EH (cell line): ENCODE measurements at regions not wholly inside any gene's neighbourhood (a gene's known extent, or its start where the extent isn't known, plus 50 kb on each side); places are given as distances from the start of the nearest gene placed in this dataset.

Source experiments
- DNase-seq: peaks from one replicate; pipeline ENCODE4 v3.0.0-alpha.2; 2015; ENCODE audit warnings: low read depth

GRCh38 chr15:35724626-35725025 is 178.7 kb upstream of the DPH6 start:
- peak; percentile 58 for DNase-seq

- DNase-seq = peak; percentile 71
These were observed 179.4 kb upstream of the DPH6 start for GRCh38 chr15:35725353-35725752.

GRCh38 chr15:35727627-35728026 is 181.7 kb upstream of the DPH6 start:
- no peak for DNase-seq

- no peak for DNase-seq
These were observed 182.4 kb upstream of the DPH6 start for GRCh38 chr15:35728219-35728940.

- no peak for DNase-seq
These were observed 190.2 kb upstream of the DPH6 start for GRCh38 chr15:35736150-35736549.

- peak; percentile 62 for DNase-seq
These were observed 191.5 kb upstream of the DPH6 start for GRCh38 chr15:35737441-35737840.

GRCh38 chr15:35738370-35738769 is 192.4 kb upstream of the DPH6 start:
- DNase-seq = peak; percentile 49

- DNase-seq = peak; percentile 76
These were observed 194.8 kb upstream of the DPH6 start for GRCh38 chr15:35740761-35741160.

- no peak for DNase-seq
These were observed 195.4 kb upstream of the DPH6 start for GRCh38 chr15:35741395-35741794.

- DNase-seq = no peak
These were observed 195.9 kb upstream of the DPH6 start for GRCh38 chr15:35741881-35742280.

GRCh38 chr15:35743321-35743720 is 197.4 kb upstream of the DPH6 start:
- no peak for DNase-seq

- peak; percentile 22 for DNase-seq
These were observed 200.2 kb upstream of the DPH6 start for GRCh38 chr15:35746121-35746520.

GRCh38 chr15:35748105-35748504 is 202.1 kb upstream of the DPH6 start:
- DNase-seq = no peak

GRCh38 chr15:35750051-35750450 is 204.1 kb upstream of the DPH6 start:
- DNase-seq = no peak

- peak; percentile 69 for DNase-seq
These were observed 205.6 kb upstream of the DPH6 start for GRCh38 chr15:35751413-35752133.

- DNase-seq = no peak
These were observed 206.1 kb upstream of the DPH6 start for GRCh38 chr15:35752134-35752466.

GRCh38 chr15:35753486-35753885 is 207.5 kb upstream of the DPH6 start:
- peak; percentile 36 for DNase-seq

- DNase-seq = peak; percentile 64
These were observed 209.4 kb upstream of the DPH6 start for GRCh38 chr15:35755237-35755802.

GRCh38 chr15:35756623-35757022 is 210.7 kb upstream of the DPH6 start:
- no peak for DNase-seq

- no peak for DNase-seq
These were observed 211.4 kb upstream of the DPH6 start for GRCh38 chr15:35757361-35757760.

GRCh38 chr15:35757765-35758164 is 211.8 kb upstream of the DPH6 start:
- DNase-seq = no peak

GRCh38 chr15:35764661-35765519 is 218.9 kb upstream of the DPH6 start:
- no peak for DNase-seq
